Smooth muscle cell of the brain vasculature (primary cell): ENCODE measurements at regions not wholly inside any gene's neighbourhood (a gene's known extent, or its start where the extent isn't known, plus 50 kb on each side); places are given as distances from the start of the nearest gene placed in this dataset.
A peak's percentile ranks its signal among the peaks of the same experiment; 100 is the strongest.

ENCODE experiments used
- DNase-seq: peaks from one replicate; pipeline ENCODE4 v3.0.0-alpha.2; 2012; ENCODE audit warnings: low read depth, low spot score

GRCh38 chr21:25424048-25424447 lies 183.2 kb downstream of the MRPL39 start:
- DNase-seq = no peak

GRCh38 chr21:25422610-25423608 lies 184.4 kb downstream of the MRPL39 start:
- no peak for DNase-seq

GRCh38 chr21:25421321-25422028 lies 185.8 kb downstream of the MRPL39 start:
- peak; percentile 9 for DNase-seq

- DNase-seq = no peak
Observed at GRCh38 chr21:25420831-25421230, 186.4 kb downstream of the MRPL39 start.

GRCh38 chr21:25416669-25417068 lies 190.6 kb downstream of the MRPL39 start:
- no peak for DNase-seq

- no peak for DNase-seq
Observed at GRCh38 chr21:25412100-25412499, 195.2 kb downstream of the MRPL39 start.

- DNase-seq = no peak
Observed at GRCh38 chr21:25409978-25410377, 197.3 kb downstream of the MRPL39 start.

- DNase-seq = no peak
Observed at GRCh38 chr21:25408666-25409065, 198.6 kb downstream of the MRPL39 start.

GRCh38 chr21:25406887-25407579 lies 200.2 kb downstream of the MRPL39 start:
- no peak for DNase-seq

- no peak for DNase-seq
Observed at GRCh38 chr21:25405984-25406383, 201.3 kb downstream of the MRPL39 start.

GRCh38 chr21:25402134-25402961 lies 204.9 kb downstream of the MRPL39 start:
- DNase-seq = no peak

- DNase-seq = no peak
Observed at GRCh38 chr21:25400427-25400826, 206.9 kb downstream of the MRPL39 start.

GRCh38 chr21:25398630-25399029 lies 208.7 kb downstream of the MRPL39 start:
- no peak for DNase-seq

GRCh38 chr21:25396135-25396711 lies 211.1 kb downstream of the MRPL39 start:
- no peak for DNase-seq

GRCh38 chr21:25391777-25392176 lies 215.5 kb downstream of the MRPL39 start:
- DNase-seq = no peak

- DNase-seq = no peak
Observed at GRCh38 chr21:25390701-25391100, 216.6 kb downstream of the MRPL39 start.

- DNase-seq = no peak
Observed at GRCh38 chr21:25387665-25388064, 219.6 kb downstream of the MRPL39 start.

- DNase-seq = peak; percentile 23
Observed at GRCh38 chr21:25385911-25386474, 221.3 kb downstream of the MRPL39 start.

GRCh38 chr21:25385341-25385740 lies 221.9 kb downstream of the MRPL39 start:
- DNase-seq = no peak

GRCh38 chr21:25384782-25385181 lies 222.5 kb downstream of the MRPL39 start:
- no peak for DNase-seq
